ENCODE measurements at regions not wholly inside any gene's neighbourhood (a gene's known extent, or its start where the extent isn't known, plus 50 kb on each side); places are given as distances from the start of the nearest gene placed in this dataset.
"Not testable (repeated sequence)": the region's sequence is repeated elsewhere in the genome, so short reads cannot be mapped to it uniquely, and the experiment has no call there.

DNA sequence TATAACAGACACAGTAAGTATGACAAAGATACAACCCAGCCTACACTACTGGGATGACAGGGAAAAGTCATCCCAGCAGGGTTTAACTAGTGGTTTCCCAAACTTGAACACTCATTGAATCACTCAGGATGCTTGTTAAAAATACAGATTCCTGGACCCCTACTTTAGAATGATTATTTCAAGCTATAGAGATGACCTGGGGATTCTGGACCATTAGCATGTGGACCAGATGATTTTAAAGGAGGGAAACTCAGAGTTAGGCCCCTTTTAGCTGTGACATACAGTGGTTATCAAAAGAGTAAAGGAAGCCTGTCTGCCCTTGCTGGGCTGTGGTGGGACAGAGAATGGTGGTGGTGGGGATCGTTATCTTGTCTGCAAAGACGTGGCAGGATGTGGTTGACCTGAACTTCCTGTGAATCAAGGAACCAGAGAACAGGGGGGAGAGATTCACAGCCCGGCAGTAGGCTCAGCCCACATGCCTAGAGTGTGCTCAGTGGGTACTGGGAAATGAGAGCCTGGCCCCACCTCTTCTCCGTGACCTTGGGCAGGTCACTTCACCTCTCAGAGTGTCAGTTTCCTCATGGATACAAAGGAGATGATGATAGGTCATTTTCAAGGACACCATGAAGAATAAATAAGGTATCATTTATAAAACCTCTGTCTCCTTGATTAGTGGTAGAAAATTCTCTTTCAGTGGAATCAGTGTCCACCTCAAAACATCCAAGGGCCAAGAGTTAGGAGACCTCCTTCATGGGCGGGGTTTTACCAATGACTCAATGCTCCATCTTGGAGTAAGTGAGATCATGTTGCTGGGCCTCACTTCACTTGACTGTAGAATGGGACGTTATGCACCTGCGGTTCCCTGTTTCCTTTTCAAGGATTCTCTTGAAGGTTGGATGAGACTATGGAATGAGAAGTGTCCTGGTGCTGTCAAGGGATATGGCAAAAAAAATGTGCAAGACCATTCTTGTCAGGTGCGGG is 306.5 kb downstream of the RPLP1 start:
- DNase-seq = peak in 12 of 51 donors; percentile 5 to 55 (median 16)

GRCh38 chr15:69760258-69760845 is 307.7 kb downstream of the RPLP1 start:
- no peak for DNase-seq

DNA sequence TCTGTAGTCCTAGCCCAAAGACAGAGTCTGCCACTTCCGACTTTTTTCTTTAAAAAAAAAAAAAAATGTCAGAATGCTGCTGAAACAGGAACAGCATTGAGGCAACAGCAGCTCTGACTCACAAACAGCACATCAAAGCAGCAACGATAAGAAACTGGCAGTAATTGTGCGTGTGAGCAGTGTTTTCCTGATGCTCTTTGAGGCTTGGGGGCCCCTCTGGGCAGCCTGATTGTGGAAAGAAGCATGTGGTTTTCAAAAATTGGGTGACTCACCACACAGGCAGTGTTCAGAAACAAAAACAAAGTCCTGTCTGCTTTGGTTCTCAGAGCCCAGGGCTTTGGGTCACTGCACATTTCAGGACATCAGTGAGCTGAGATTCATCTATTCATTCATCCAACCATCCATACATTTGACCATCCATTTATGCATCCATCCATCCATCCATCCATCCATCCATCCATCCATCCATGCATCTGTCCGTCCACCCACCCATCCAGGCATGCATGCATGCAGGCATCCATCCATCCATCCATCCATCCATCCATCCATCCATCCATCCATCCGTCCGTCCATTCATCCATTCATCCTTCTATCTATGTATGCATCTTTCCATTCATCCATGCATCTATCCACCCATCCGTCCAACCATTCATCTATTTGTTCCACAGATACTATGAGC is 308.4 kb downstream of the RPLP1 start:
- peak in 5 of 51 donors; percentile 9 to 62 (median 10) for DNase-seq

GRCh38 chr15:69762373-69763148 is 309.9 kb downstream of the RPLP1 start:
- no peak for DNase-seq

GRCh38 chr15:69763831-69764230 is 311.2 kb downstream of the RPLP1 start:
- no peak for DNase-seq

DNA sequence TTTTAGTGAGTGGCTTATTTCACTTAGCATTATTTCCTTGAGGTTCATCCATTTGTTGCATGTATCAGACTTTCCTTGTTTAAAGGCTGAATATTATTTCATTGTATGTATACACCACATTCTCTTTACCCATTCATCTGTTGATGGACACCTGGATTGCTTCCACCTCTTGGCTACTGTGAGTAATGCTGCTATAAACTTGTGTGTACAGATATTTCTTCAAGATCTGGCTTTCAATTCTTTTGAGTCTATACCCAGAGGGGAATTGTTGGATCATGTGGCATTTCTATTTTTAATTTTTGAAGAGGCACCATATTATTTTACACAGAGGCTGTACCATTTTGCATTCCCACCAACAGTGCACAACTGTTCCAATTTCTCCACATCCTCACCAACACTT is 313.5 kb downstream of the RPLP1 start:
- no peak for DNase-seq

- no peak for DNase-seq
These were observed 314.6 kb downstream of the RPLP1 start for GRCh38 chr15:69767191-69767590.

- DNase-seq = not testable (repeated sequence)
These were observed 316.7 kb downstream of the RPLP1 start for GRCh38 chr15:69769336-69769735.

GRCh38 chr15:69774258-69774657 is 321.6 kb downstream of the RPLP1 start:
- DNase-seq = not testable (repeated sequence)

DNA sequence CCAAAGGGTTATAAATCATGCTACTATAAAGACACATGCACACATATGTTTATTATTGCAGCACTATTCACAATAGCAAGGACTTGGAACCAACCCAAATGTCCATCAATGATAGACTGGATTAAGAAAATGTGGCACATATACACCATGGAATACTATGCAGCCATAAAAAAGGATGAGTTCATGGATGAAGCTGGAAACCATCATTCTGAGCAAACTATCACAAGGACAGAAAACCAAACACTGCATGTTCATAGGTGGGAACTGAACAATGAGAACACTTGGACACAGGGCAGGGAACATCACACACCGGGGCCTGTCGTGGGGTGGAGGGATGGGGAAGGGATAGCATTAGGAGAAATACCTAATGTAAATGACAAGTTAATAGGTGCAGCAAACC is 322.1 kb downstream of the RPLP1 start:
- not testable (repeated sequence) for DNase-seq

GRCh38 chr15:69777356-69777755 is 320.4 kb downstream of the TLE3 start:
- no peak for DNase-seq

- DNase-seq = no peak
These were observed 317.3 kb downstream of the TLE3 start for GRCh38 chr15:69780374-69780773.

GRCh38 chr15:69780981-69781380 is 316.7 kb downstream of the TLE3 start:
- no peak for DNase-seq

GRCh38 chr15:69781411-69782125 is 316.1 kb downstream of the TLE3 start:
- no peak for DNase-seq

DNA sequence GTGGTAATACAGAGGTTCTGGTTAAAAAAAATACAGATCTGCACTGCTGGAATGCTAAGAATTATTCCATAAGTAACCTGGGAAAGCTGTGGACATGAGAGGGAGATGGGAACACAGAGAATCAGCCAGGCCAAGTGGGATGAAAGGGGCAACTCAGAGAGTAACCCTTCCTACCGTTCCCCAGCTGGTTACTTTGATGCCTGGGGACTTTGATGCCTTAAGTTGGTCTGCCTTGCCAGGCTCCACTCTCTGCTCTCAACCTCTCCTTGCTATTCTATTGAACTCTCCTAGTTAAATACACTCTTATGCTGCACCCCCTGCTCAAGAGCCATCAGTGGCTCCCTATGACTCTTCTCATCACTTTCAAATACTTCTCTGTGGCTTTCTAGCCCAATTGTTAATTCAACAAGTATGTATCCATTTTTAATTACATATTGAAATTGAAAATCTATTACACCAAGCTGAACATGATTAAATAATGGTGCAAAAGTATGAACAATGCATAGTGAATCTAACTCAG is 315.5 kb downstream of the TLE3 start:
- no peak for DNase-seq

GRCh38 chr15:69782809-69783208 is 314.9 kb downstream of the TLE3 start:
- no peak for DNase-seq

DNA sequence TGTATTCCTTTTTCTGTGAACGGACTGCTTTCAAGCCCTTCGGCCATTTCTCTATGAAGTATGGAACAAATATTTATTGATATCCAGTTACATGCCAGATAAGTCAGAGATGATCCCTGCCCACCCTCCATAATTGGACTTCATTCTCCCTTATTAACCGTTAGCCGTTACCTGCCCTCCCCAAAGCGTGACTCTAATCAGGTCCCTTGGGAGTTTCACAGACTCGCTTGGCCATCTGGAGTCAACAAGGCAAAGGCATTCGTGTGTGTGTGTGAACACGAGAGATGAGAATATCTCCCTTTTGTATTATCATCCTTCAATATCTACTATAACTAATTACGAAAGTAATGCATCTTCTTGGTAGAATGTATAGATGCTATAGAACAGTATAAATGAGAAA is 314.5 kb downstream of the TLE3 start:
- no peak for DNase-seq

DNA sequence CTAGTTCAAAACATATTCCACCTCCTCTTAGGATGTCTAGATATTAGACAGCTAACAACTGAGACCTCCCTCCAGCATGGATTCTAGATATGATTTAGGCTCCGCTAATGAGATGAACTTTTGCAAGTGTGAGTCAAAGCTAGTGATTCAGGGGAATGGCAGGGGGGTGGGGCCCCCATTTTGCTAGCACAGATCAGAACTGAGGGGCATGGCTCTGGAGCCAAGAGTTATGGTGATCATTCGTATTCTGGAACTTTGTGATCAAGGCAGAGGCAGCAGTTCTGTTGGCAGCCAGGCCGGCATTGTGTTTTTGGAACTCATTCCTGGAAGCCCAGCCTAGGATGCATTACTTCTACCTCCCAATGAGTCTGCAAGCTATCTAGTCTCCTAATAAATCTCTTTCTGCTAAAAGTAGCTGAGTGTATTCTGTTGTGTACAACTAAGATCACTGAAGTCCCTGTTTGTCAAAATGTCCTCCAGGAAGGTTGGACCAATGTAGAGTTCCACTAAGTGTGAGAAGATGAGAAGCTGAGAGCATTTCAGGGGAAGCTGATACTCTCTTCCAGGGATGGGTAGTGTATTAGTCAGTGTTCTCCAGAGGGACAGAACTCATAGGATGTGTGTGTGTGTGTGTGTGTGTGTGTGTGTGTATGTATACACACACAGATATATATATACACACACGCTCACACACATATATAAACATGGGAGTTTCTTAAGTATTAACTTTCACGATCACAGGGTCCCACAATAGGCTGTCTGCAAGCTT is 312.7 kb downstream of the TLE3 start:
- DNase-seq = no peak

GRCh38 chr15:69786136-69786701 is 311.5 kb downstream of the TLE3 start:
- DNase-seq = no peak
